Right lobe of liver (tissue), 4 donors: ENCODE measurements at regions not wholly inside any gene's neighbourhood (a gene's known extent, or its start where the extent isn't known, plus 50 kb on each side); places are given as distances from the start of the nearest gene placed in this dataset.

ENCODE experiments used
- CTCF ChIP-seq, 4 donors: fragments of 200-600 bp in 3 of 4; fragments of 450-650 bp in 1 of 4; IDR thresholded peaks; one replicate each; pipeline versions ENCODE4 v1.5.1 to v1.8.0; 2016 to 2022; ENCODE audit warnings: antibody characterized with exemption in 4 of 4, mild to moderate bottlenecking in 2 of 4
- POLR2A ChIP-seq: fragments of 450-650 bp; IDR thresholded peaks from one replicate; pipeline ENCODE4 v1.6.1; 2017; ENCODE audit warnings: antibody characterized with exemption, mild to moderate bottlenecking
- donor health status: DM: no; HTN: no; CAD: no.
- donor health status: DM: no; HTN: no; CAD: no.
- donor health status: DM: no; HTN: yes; CAD: no.

GRCh38 chr3:7929319-7929889 is 572.2 kb upstream of the LMCD1 start:
- no peak for TF ChIP-seq CTCF (IDR thresholded peaks at IDR 0.05)
- no peak for TF ChIP-seq POLR2A
